Osteoblast (primary cell): ENCODE measurements at regions not wholly inside any gene's neighbourhood (a gene's known extent, or its start where the extent isn't known, plus 50 kb on each side); places are given as distances from the start of the nearest gene placed in this dataset.
"Not testable (repeated sequence)": the region's sequence is repeated elsewhere in the genome, so short reads cannot be mapped to it uniquely, and the experiment has no call there.

Experiments used
- DNase-seq: peaks from one replicate; pipeline ENCODE4 v3.0.0; 2011; ENCODE audit warnings: low spot score, mixed read lengths; ENCODE audit not compliant: insufficient read length; ENCODE audit errors: missing footprints
- H2AFZ ChIP-seq: 2 replicates; pipeline ENCODE4 v1.6.0; 2011; ENCODE audit warnings: mild to moderate bottlenecking, low read length
- H3K27ac ChIP-seq: 2 replicates; pipeline ENCODE4 v1.5.1; 2011; ENCODE audit warnings: mild to moderate bottlenecking, low read depth, low read length, moderate library complexity
- H3K27me3 ChIP-seq: 2 replicates; pipeline ENCODE4 v1.6.0; 2012; ENCODE audit warnings: mild to moderate bottlenecking, control low read depth, inconsistent platforms, low read length, moderate library complexity; ENCODE audit not compliant: insufficient read depth
- H3K36me3 ChIP-seq: 2 replicates; pipeline ENCODE4 v1.5.1; 2011; ENCODE audit warnings: mild to moderate bottlenecking, low read length, control low read depth, moderate library complexity; ENCODE audit not compliant: insufficient read depth
- H3K4me1 ChIP-seq: 2 replicates; pipeline ENCODE4 v1.5.1; 2011; ENCODE audit warnings: mild to moderate bottlenecking, low read length, control low read depth, moderate library complexity; ENCODE audit not compliant: insufficient read depth
- H3K4me2 ChIP-seq: 2 replicates; pipeline ENCODE4 v1.6.0; 2011; ENCODE audit warnings: mild to moderate bottlenecking, low read length; ENCODE audit not compliant: insufficient read depth
- H3K4me3 ChIP-seq: fragments of 200-600 bp; sonication (generic); 3 replicates; pipeline ENCODE4 v1.5.1; 2012; ENCODE audit warnings: mild to moderate bottlenecking, low read length, inconsistent platforms; ENCODE audit not compliant: insufficient read depth
- H3K79me2 ChIP-seq: 2 replicates; pipeline ENCODE4 v1.6.0; 2012; ENCODE audit warnings: mild to moderate bottlenecking, low read length, control low read depth, inconsistent platforms; ENCODE audit not compliant: insufficient read depth
- H3K9me3 ChIP-seq: 2 replicates; pipeline ENCODE4 v1.5.1; 2011; ENCODE audit warnings: low read depth, low read length, control low read depth
- H4K20me1 ChIP-seq: 2 replicates; pipeline ENCODE4 v1.6.0; 2012; ENCODE audit warnings: mild to moderate bottlenecking, low read length, control low read depth; ENCODE audit not compliant: insufficient read depth
- TF ChIP-seq, protein P1 (sequence below): IDR thresholded peaks from 2 replicates; pipeline ENCODE4 v1.5.1; 2011; ENCODE audit warnings: mild to moderate bottlenecking, low read depth, low read length, moderate library complexity; ENCODE audit errors: extremely low read depth

- H3K4me1 ChIP-seq, result no peaks in the 10 kb centered on the region
- no peaks in the 10 kb centered on the region for H3K36me3 ChIP-seq
- no peaks in the 10 kb centered on the region for H3K9me3 ChIP-seq
- TF ChIP-seq, protein P1, sequence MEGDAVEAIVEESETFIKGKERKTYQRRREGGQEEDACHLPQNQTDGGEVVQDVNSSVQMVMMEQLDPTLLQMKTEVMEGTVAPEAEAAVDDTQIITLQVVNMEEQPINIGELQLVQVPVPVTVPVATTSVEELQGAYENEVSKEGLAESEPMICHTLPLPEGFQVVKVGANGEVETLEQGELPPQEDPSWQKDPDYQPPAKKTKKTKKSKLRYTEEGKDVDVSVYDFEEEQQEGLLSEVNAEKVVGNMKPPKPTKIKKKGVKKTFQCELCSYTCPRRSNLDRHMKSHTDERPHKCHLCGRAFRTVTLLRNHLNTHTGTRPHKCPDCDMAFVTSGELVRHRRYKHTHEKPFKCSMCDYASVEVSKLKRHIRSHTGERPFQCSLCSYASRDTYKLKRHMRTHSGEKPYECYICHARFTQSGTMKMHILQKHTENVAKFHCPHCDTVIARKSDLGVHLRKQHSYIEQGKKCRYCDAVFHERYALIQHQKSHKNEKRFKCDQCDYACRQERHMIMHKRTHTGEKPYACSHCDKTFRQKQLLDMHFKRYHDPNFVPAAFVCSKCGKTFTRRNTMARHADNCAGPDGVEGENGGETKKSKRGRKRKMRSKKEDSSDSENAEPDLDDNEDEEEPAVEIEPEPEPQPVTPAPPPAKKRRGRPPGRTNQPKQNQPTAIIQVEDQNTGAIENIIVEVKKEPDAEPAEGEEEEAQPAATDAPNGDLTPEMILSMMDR, result no peak
- no peaks in the 10 kb centered on the region for H4K20me1 ChIP-seq
- no peaks in the 10 kb centered on the region for H3K27me3 ChIP-seq
- no peak overlapping the region for H2AFZ ChIP-seq
- no peak overlapping the region for H3K4me2 ChIP-seq
- H3K79me2 ChIP-seq, result no peaks in the 10 kb centered on the region
- DNase-seq, result no peak
- H3K4me3 ChIP-seq, result no peak overlapping the region
- no peak overlapping the region for H3K27ac ChIP-seq
Measured at GRCh38 chr5:110268283-110268682, 458.2 kb downstream of the TMEM232 start.

- no peaks in the 10 kb centered on the region for H3K36me3 ChIP-seq
- H3K9me3 ChIP-seq, result no peaks in the 10 kb centered on the region
- no peaks in the 10 kb centered on the region for H3K79me2 ChIP-seq
- no peak for DNase-seq
- H3K4me2 ChIP-seq, result no peak overlapping the region
- H4K20me1 ChIP-seq, result no peaks in the 10 kb centered on the region
- H3K4me3 ChIP-seq, result no peak overlapping the region
- H3K27me3 ChIP-seq, result no peaks in the 10 kb centered on the region
- H3K4me1 ChIP-seq, result no peaks in the 10 kb centered on the region
- no peak overlapping the region for H2AFZ ChIP-seq
- H3K27ac ChIP-seq, result no peak overlapping the region
- TF ChIP-seq, protein P1, result no peak
Measured at GRCh38 chr5:110268985-110269384, 457.5 kb downstream of the TMEM232 start.

GRCh38 chr5:110269478-110270142 is 456.9 kb downstream of the TMEM232 start:
- Histone ChIP-seq H3K4me3 (no peak overlapping the region), H3K4me1 (no peaks in the 10 kb centered on the region), H3K27ac (no peak overlapping the region), H2AFZ (no peak overlapping the region), H3K79me2 (no peaks in the 10 kb centered on the region), H3K4me2 (no peak overlapping the region), H3K9me3 (no peaks in the 10 kb centered on the region), H4K20me1 (no peaks in the 10 kb centered on the region), H3K27me3 (no peaks in the 10 kb centered on the region), H3K36me3 (no peaks in the 10 kb centered on the region)
- TF ChIP-seq, protein P1, result no peak
- DNase-seq, result no peak

DNA sequence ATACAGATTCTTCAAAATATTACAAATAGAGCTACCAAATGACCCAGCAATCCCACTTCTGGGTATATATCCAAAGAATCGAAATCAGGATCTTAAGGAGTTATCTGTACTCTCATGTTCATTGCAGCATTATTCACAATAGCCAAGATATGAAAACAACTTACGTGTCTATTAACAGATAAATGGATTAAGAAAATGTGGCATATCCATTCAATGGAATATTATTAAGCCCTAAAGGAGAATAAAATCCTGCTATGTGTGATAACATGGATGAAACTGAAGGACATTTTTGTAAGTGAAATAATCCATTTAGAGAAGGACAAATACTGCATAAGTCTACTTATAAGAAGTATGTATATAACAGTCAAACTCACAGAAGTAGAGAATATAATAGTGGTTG is 450.6 kb downstream of the TMEM232 start:
- TF ChIP-seq, protein P1, result no peak
- Histone ChIP-seq H2AFZ (no peak overlapping the region), H4K20me1 (no peaks in the 10 kb centered on the region), H3K36me3 (no peaks in the 10 kb centered on the region), H3K9me3 (no peaks in the 10 kb centered on the region), H3K4me1 (no peaks in the 10 kb centered on the region), H3K27ac (no peak overlapping the region), H3K79me2 (no peaks in the 10 kb centered on the region), H3K4me3 (no peak overlapping the region), H3K27me3 (no peaks in the 10 kb centered on the region), H3K4me2 (no peak overlapping the region)
- no peak for DNase-seq

- H3K27me3 ChIP-seq, H3K9me3 ChIP-seq, H3K36me3 ChIP-seq, H3K27ac ChIP-seq, H2AFZ ChIP-seq, DNase-seq, H3K4me2 ChIP-seq, H3K4me1 ChIP-seq, H3K4me3 ChIP-seq, H4K20me1 ChIP-seq, H3K79me2 ChIP-seq: not testable (repeated sequence)
Measured at GRCh38 chr5:110278449-110278848, 448.0 kb downstream of the TMEM232 start.

DNA sequence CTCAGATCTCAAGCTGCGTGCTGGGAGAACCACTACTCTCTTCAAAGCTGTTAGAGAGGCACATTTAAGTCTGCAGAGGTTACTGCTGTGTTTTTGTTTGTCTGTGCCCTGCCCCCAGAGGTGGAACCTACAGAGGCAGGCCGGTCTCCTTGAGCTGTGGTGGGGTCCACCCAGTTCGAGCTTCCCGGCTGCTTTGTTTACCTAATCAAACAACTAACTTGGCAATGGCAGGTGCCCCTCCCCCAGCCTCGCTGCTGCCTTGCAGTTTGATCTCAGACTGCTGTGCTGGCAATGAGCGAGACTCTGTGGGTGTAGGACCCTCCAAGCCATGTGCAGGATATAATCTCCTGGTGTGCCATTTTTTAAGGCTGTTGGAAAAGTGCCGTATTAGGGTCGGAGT is 442.4 kb downstream of the TMEM232 start:
- not testable (repeated sequence) for H3K9me3 ChIP-seq, H3K36me3 ChIP-seq, H3K4me3 ChIP-seq, H3K27ac ChIP-seq, H3K27me3 ChIP-seq, H2AFZ ChIP-seq, H3K4me1 ChIP-seq, H4K20me1 ChIP-seq, H3K79me2 ChIP-seq, H3K4me2 ChIP-seq, DNase-seq
